Heart right ventricle (tissue), 16 donors: ENCODE measurements at regions not wholly inside any gene's neighbourhood (a gene's known extent, or its start where the extent isn't known, plus 50 kb on each side); places are given as distances from the start of the nearest gene placed in this dataset.
A peak's percentile ranks its signal among the peaks of the same experiment; 100 is the strongest.

Experiments used
- ATAC-seq, 8 donors: fragments of 200-7000 bp; cut with Tn5 transposase; one replicate each; pipeline ENCODE4 v1.9.1; 2020; ENCODE audit warnings: mild to moderate bottlenecking in 8 of 8, moderate library complexity in 8 of 8, moderate number of reproducible peaks in 1 of 8
- DNase-seq, 2 donors: peaks; one replicate each; pipeline ENCODE4 v3.0.0-alpha.2; 2020
- H3K27ac ChIP-seq, 10 donors: fragments of 200-600 bp; sonication (generic) in 2 of 10; one replicate each; pipeline versions ENCODE4 v1.5.0 to v1.8.0; 2020 to 2022; ENCODE audit warnings: mild to moderate bottlenecking in 3 of 10
- H3K27me3 ChIP-seq, 7 donors: fragments of 200-600 bp; one replicate each; pipeline ENCODE4 v1.8.0; 2021 to 2022; ENCODE audit warnings: mild to moderate bottlenecking in 2 of 7
- H3K36me3 ChIP-seq, 9 donors: fragments of 200-600 bp; sonication (generic) in 1 of 9; one replicate each; pipeline versions ENCODE4 v1.5.0 to v1.8.0; 2020 to 2022; ENCODE audit warnings: mild to moderate bottlenecking in 2 of 9
- H3K4me1 ChIP-seq, 9 donors: fragments of 200-600 bp; sonication (generic) in 1 of 9; one replicate each; pipeline versions ENCODE4 v1.5.0 to v1.8.0; 2020 to 2022; ENCODE audit warnings: mild to moderate bottlenecking in 4 of 9
- H3K4me3 ChIP-seq, 10 donors: fragments of 200-600 bp; sonication (generic) in 2 of 10; one replicate each; pipeline versions ENCODE4 v1.5.0 to v1.8.0; 2020 to 2022; ENCODE audit warnings: mild to moderate bottlenecking in 7 of 10, moderate library complexity in 2 of 10
- H3K9me3 ChIP-seq, 11 donors: fragments of 200-600 bp in 10 of 11; sonication (generic) in 2 of 11; one replicate each; pipeline versions ENCODE4 v1.5.0 to v1.8.0; 2013 to 2022; ENCODE audit warnings: mild to moderate bottlenecking in 2 of 11, control low read depth in 1 of 11, moderate library complexity in 1 of 11
- WGBS, 2 donors: extraction: QIAGEN DNeasy Blood & Tissue Kit; methylation state at CpG; one replicate each; pipeline ENCODE4 v1.1.7; 2013; ENCODE audit warnings: inconsistent platforms in 1 of 2; 5-methylcytosine and 5-hydroxymethylcytosine counted together
- intact Hi-C, 10 donors: fragments of 100-400 bp; cut with DNase I; formaldehyde crosslinking; loops; one replicate each; pipeline versions ENCODE4 v1.11.1 to v1.14.2; 2022
- TF ChIP-seq, protein P1 (sequence below), 9 donors: fragments of 200-600 bp; sonication (generic) in 2 of 9; IDR thresholded peaks; one replicate each; pipeline versions ENCODE4 v1.5.0 to v1.8.0; 2021 to 2022; ENCODE audit warnings: antibody characterized with exemption in 9 of 9, mild to moderate bottlenecking in 5 of 9, moderate library complexity in 1 of 9
- donor health status: Arrhythmogenic right ventricular cardiomyopathy.
- donor health status: ischemic (EF 13 %, LVEDD 7.1; RV severe dilation, severe dysfunction).
- donor health status: healthy with polysubstance abuse.
- donor health status: DM: no; HTN: yes; CAD: no.
- donor health status: DM: no; HTN: no; CAD: no.
- donor health status: ischemic (EF 25% LVEDD 6.9; RV normal size, moderate dysfunction).
- donor health status: ischemic (EF 25% LVEDD 5.7; RV mildly dilated, moderate dysfunction).
- donor health status: healthy.
- donor health status: DM: yes; HTN: yes; CAD: no.
- donor health status: Ischemic cardiomyopathy.
- donor health status: ischemic (EF 35%, LVEDD 5.7; RV mildly dilated, moderate dysfunction).
- donor health status: nonischemic (EF 11% LVEDD 7.7; RV severe dilation, severe dysfunction).
- donor health status: DM: yes; HTN: yes; CAD: no.
- donor health status: PGD.
- donor health status: ischemic (EF 29% LVEDD 5.4; RV normal size, mild dysfunction).
- donor health status: nonischemic (EF 23%, LVEDD 6.1; RV moderate dilation, normal function).

DNA sequence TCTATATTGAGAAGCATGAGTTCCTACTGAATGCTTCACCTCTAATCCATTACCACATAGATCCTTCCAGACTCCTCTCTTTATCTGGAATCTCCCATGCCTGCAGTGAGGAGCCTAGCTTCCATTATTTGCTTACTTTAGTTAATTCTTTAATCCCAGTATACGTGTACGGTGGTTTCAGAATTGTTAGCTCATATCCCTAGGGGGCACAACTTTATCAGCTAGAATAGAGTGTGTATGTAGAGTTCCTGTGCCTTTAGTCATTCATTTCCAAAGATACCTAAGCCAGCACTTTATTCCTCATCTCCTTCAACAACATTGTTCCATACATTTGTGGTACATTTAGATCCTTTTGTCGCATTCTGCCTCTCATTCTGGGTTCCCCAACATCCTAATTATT, 226.0 kb downstream of the TJP1 start:
- no peaks in the 10 kb centered on the region for H3K36me3 ChIP-seq
- H3K27ac ChIP-seq = no peak overlapping the region
- H3K4me1 ChIP-seq = no peaks in the 10 kb centered on the region
- H3K9me3 ChIP-seq = no peaks in the 10 kb centered on the region
- intact Hi-C loops = no loop called here
- DNase-seq (no peak), ATAC-seq (no peak)
- H3K27me3 ChIP-seq = peaks cover 0 to 24% (median 0%) of the 10 kb centered on the region in 7 donors
- H3K4me3 ChIP-seq = no peak overlapping the region
- TF ChIP-seq, protein P1, sequence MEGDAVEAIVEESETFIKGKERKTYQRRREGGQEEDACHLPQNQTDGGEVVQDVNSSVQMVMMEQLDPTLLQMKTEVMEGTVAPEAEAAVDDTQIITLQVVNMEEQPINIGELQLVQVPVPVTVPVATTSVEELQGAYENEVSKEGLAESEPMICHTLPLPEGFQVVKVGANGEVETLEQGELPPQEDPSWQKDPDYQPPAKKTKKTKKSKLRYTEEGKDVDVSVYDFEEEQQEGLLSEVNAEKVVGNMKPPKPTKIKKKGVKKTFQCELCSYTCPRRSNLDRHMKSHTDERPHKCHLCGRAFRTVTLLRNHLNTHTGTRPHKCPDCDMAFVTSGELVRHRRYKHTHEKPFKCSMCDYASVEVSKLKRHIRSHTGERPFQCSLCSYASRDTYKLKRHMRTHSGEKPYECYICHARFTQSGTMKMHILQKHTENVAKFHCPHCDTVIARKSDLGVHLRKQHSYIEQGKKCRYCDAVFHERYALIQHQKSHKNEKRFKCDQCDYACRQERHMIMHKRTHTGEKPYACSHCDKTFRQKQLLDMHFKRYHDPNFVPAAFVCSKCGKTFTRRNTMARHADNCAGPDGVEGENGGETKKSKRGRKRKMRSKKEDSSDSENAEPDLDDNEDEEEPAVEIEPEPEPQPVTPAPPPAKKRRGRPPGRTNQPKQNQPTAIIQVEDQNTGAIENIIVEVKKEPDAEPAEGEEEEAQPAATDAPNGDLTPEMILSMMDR (IDR thresholded peaks at IDR 0.05) = peak in 1 of 9 donors; percentile 13
- WGBS, 2 donors = 39 to 58% methylated on average over 3 of the region's 3 CpGs

DNA sequence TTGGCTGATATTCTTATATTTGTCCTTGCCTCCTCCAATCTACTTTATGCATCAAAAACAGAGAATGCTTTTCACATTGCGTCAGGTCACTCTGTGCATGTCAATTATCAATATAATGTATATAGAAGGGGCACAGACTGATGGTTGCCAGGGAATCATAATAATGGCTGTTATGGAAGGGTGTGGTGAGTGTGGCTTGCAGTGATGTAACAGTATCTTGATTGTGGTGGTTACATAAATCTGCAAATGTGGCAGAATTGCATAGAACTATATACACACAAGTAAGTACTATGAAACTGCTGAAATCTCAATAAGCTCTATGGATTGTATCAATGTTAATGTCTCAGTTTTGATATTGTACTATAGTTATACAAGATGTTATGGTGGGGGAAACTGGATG, 228.6 kb downstream of the TJP1 start:
- DNase-seq (no peak), ATAC-seq (no peak)
- TF ChIP-seq, protein P1 (IDR thresholded peaks at IDR 0.05) = no peak
- Histone ChIP-seq H3K27ac (no peak overlapping the region), H3K9me3 (no peaks in the 10 kb centered on the region), H3K4me3 (no peak overlapping the region), H3K27me3 (peaks cover 0 to 26% (median 2%) of the 10 kb centered on the region in 7 donors), H3K36me3 (no peaks in the 10 kb centered on the region), H3K4me1 (no peaks in the 10 kb centered on the region)
- WGBS, 2 donors = 91 to 93% methylated on average over 1 of the region's 1 CpG
- intact Hi-C loops = no loop called here

DNA sequence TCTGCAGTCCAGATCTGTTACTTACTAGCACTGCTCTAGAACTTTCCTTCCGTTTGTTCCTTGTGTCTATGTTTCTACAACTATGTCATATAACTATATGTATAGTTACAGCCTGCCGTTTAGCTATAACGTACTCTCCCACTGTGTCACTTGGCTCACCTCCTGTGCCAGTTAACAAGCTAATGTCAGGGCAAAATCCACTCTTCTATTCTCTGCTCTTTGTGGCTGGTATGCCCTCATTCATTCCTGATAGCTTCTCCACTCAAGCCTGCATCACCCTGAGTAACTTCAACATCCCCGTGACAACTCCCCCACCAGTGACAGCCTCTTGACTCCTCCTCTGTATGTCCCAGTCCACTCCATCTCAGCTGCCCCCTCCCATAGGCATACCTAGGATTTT, 229.2 kb downstream of the TJP1 start:
- no peak overlapping the region for H3K4me3 ChIP-seq
- no peak for ATAC-seq
- no peak for DNase-seq
- H3K9me3 ChIP-seq = no peaks in the 10 kb centered on the region
- H3K4me1 ChIP-seq = no peaks in the 10 kb centered on the region
- 62 to 70% methylated on average over 4 of the region's 4 CpGs for WGBS, 2 donors
- intact Hi-C loops = no loop called here
- peaks cover 0 to 26% (median 2%) of the 10 kb centered on the region in 7 donors for H3K27me3 ChIP-seq
- no peaks in the 10 kb centered on the region for H3K36me3 ChIP-seq
- TF ChIP-seq, protein P1 (IDR thresholded peaks at IDR 0.05) = no peak
- H3K27ac ChIP-seq = no peak overlapping the region

DNA sequence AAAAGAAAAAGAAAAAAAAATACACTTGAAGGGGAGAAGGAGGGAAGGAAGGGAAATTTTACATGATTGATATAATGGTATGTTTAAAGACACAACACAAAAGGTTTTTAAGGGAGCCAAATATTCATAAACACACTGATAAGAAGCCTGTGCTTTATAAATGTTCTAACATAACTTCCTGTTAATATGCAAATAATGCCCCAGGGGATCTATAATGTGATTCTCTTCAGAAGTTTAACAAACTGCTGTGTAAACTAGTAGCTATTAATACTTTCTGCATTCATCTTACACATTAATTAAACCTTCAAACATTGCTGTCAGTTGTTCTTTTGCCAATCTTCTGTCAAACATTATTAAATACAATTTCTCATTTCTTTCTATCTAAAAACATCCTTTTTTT, 231.6 kb downstream of the TJP1 start:
- ATAC-seq (no peak), DNase-seq (no peak)
- no peak overlapping the region for H3K4me3 ChIP-seq
- intact Hi-C loops = no loop called here
- H3K27ac ChIP-seq = no peak overlapping the region
- TF ChIP-seq, protein P1 (IDR thresholded peaks at IDR 0.05) = no peak
- no peaks in the 10 kb centered on the region for H3K4me1 ChIP-seq
- H3K9me3 ChIP-seq = no peaks in the 10 kb centered on the region
- H3K36me3 ChIP-seq = no peaks in the 10 kb centered on the region
- H3K27me3 ChIP-seq = peaks cover 0 to 22% (median 5%) of the 10 kb centered on the region in 7 donors

DNA sequence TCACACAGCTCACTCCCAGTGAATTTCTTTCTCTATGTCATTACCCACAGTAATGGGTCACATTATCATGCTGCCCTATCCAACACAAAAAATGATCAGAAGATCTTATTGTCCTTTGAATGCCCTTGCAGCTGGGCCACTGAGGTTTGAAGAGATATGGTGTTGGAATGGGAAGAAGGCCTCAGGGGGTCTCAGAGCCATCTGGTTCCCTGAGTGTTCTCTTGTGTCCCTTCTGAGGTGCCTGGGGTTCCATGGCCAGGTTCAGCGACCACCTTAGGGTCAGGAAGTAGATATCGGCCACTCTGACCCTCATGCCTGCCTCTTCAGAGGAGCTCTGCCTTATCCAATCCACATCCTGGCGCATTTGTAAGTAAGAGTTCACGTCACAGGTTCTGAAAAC, 232.3 kb downstream of the TJP1 start:
- Histone ChIP-seq H3K9me3 (no peaks in the 10 kb centered on the region), H3K4me1 (no peaks in the 10 kb centered on the region), H3K36me3 (no peaks in the 10 kb centered on the region), H3K27ac (no peak overlapping the region), H3K27me3 (peaks cover 0 to 22% (median 5%) of the 10 kb centered on the region in 7 donors), H3K4me3 (no peak overlapping the region)
- WGBS, 2 donors = 85 to 89% methylated on average over 4 of the region's 4 CpGs
- DNase-seq (no peak), ATAC-seq (no peak)
- TF ChIP-seq, protein P1 (IDR thresholded peaks at IDR 0.05) = no peak
- intact Hi-C loops = no loop called here
